Fibroblast of lung (primary cell): ENCODE measurements at regions not wholly inside any gene's neighbourhood (a gene's known extent, or its start where the extent isn't known, plus 50 kb on each side); places are given as distances from the start of the nearest gene placed in this dataset.

ENCODE experiments used
- EZH2 ChIP-seq: IDR thresholded peaks from 2 replicates; pipeline ENCODE4 v1.5.1; 2012; ENCODE audit warnings: low read length, control low read depth, mild to moderate bottlenecking; ENCODE audit errors: missing control alignments
- TF ChIP-seq, protein P1 (sequence below), 2 donors: IDR thresholded peaks in 1 of 2; conservative IDR thresholded peaks in 1 of 2; 1 replicate in 1 of 2; 2 replicates in 1 of 2; pipeline ENCODE4 v1.5.1; 2011 to 2012; ENCODE audit warnings: low read length in 2 of 2, control low read depth in 1 of 2, inconsistent platforms in 1 of 2, low read depth in 1 of 2, mild to moderate bottlenecking in 1 of 2

DNA sequence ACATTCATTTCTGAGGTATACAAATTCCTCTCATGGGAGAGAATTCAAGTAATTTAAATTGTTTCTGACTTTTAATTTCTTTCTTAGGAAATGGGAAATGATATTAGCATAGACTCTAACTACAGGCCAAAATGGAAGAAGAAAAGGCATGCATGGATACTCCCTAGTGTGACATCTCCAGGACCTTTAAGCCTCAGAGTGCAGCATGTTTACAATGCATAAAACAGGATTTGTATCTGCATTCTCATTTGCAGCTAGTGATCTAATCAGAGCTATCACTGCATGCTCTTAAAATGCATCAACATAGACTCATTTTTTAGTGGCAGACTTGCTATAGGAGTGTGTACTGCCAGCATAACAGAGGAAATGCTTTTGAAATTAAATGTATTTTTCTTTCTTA lies 224.6 kb upstream of the GOT2 start:
- TF ChIP-seq, protein P1, sequence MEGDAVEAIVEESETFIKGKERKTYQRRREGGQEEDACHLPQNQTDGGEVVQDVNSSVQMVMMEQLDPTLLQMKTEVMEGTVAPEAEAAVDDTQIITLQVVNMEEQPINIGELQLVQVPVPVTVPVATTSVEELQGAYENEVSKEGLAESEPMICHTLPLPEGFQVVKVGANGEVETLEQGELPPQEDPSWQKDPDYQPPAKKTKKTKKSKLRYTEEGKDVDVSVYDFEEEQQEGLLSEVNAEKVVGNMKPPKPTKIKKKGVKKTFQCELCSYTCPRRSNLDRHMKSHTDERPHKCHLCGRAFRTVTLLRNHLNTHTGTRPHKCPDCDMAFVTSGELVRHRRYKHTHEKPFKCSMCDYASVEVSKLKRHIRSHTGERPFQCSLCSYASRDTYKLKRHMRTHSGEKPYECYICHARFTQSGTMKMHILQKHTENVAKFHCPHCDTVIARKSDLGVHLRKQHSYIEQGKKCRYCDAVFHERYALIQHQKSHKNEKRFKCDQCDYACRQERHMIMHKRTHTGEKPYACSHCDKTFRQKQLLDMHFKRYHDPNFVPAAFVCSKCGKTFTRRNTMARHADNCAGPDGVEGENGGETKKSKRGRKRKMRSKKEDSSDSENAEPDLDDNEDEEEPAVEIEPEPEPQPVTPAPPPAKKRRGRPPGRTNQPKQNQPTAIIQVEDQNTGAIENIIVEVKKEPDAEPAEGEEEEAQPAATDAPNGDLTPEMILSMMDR (conservative IDR thresholded peaks at IDR 0.05 in 1 of 2, IDR thresholded peaks at IDR 0.05 in 1 of 2; ENCODE audit: low read depth in 1 of 2, low read length in 2 of 2) = no peak
- TF ChIP-seq EZH2 = no peak
